CD14-positive monocyte (primary cell): ENCODE measurements at regions not wholly inside any gene's neighbourhood (a gene's known extent, or its start where the extent isn't known, plus 50 kb on each side); places are given as distances from the start of the nearest gene placed in this dataset.
"Not testable (repeated sequence)": the region's sequence is repeated elsewhere in the genome, so short reads cannot be mapped to it uniquely, and the experiment has no call there.

Source experiments
- DNase-seq, 3 donors: peaks; one replicate each; pipeline ENCODE4 v3.0.0-alpha.2; 2011 to 2022
- H2AFZ ChIP-seq: 2 replicates; pipeline ENCODE4 v1.6.0; 2012; ENCODE audit warnings: mild to moderate bottlenecking, low read depth, low read length, inconsistent platforms; ENCODE audit not compliant: insufficient read depth, poor library complexity, severe bottlenecking
- H3K27ac ChIP-seq, 2 donors: 1 replicate in 1 of 2; 2 replicates in 1 of 2; pipeline ENCODE4 v1.5.1; 2012 to 2013; ENCODE audit warnings: low read length in 2 of 2, control low read depth in 1 of 2, inconsistent platforms in 1 of 2, low read depth in 1 of 2, mild to moderate bottlenecking in 1 of 2
- H3K27me3 ChIP-seq, 2 donors: one replicate each; pipeline versions ENCODE4 v1.6.0 to v1.6.1; 2011 to 2013; ENCODE audit warnings: low read length in 2 of 2; ENCODE audit not compliant: control insufficient read depth in 2 of 2, insufficient read depth in 2 of 2
- H3K36me3 ChIP-seq, 2 donors: replicated peaks in 1 of 2; 1 replicate in 1 of 2; 2 replicates in 1 of 2; pipeline versions ENCODE4 v1.5.1 to v1.6.1; 2012 to 2013; ENCODE audit warnings: low read length in 2 of 2, control low read depth in 1 of 2, inconsistent platforms in 1 of 2, mild to moderate bottlenecking in 1 of 2; ENCODE audit not compliant: insufficient read depth in 2 of 2, control insufficient read depth in 1 of 2
- H3K4me1 ChIP-seq, 2 donors: 1 replicate in 1 of 2; 2 replicates in 1 of 2; pipeline versions ENCODE4 v1.5.1 to v1.6.1; 2012 to 2013; ENCODE audit warnings: low read length in 2 of 2, control low read depth in 1 of 2, inconsistent platforms in 1 of 2, mild to moderate bottlenecking in 1 of 2, moderate library complexity in 1 of 2; ENCODE audit not compliant: insufficient read depth in 2 of 2, control insufficient read depth in 1 of 2
- H3K4me2 ChIP-seq: replicated peaks from 2 replicates; pipeline ENCODE3; 2012; ENCODE audit warnings: low read length, moderate library complexity, mild to moderate bottlenecking; ENCODE audit not compliant: poor library complexity, severe bottlenecking; ENCODE audit errors: extremely low read depth
- H3K4me3 ChIP-seq, 3 experiments: fragments of 200-600 bp in 1 of 3; sonication (generic) in 1 of 3; replicated peaks in 1 of 3; 1 replicate in 2 of 3; 2 replicates in 1 of 3; pipeline ENCODE4 v1.5.1; 2011 to 2013; ENCODE audit warnings: low read length in 3 of 3, mild to moderate bottlenecking in 3 of 3, control low read depth in 2 of 3, low read depth in 2 of 3, inconsistent platforms in 1 of 3, moderate library complexity in 1 of 3
- H3K79me2 ChIP-seq: 2 replicates; pipeline ENCODE4 v1.6.0; 2012; ENCODE audit warnings: mild to moderate bottlenecking, control low read depth, inconsistent platforms, low read length, moderate library complexity; ENCODE audit not compliant: insufficient read depth
- H3K9ac ChIP-seq: 2 replicates; pipeline ENCODE4 v1.6.0; 2017; ENCODE audit warnings: low read length, mild to moderate bottlenecking; ENCODE audit not compliant: insufficient read depth, poor library complexity, severe bottlenecking
- H3K9me3 ChIP-seq, 2 donors: replicated peaks in 1 of 2; 1 replicate in 1 of 2; 2 replicates in 1 of 2; pipeline versions ENCODE4 v1.5.1 to v1.6.1; 2012 to 2013; ENCODE audit warnings: low read length in 2 of 2, control low read depth in 1 of 2; ENCODE audit not compliant: control insufficient read depth in 1 of 2, insufficient read depth in 1 of 2
- H4K20me1 ChIP-seq: 2 replicates; pipeline ENCODE4 v1.6.0; 2012; ENCODE audit warnings: mild to moderate bottlenecking, low read length, control low read depth, moderate library complexity; ENCODE audit not compliant: insufficient read depth
- H3K27ac Mint-ChIP-seq, 7 donors: one replicate each; pipeline ENCODE4 v1.8.0; 2020; ENCODE audit warnings: mild to moderate bottlenecking in 7 of 7, mixed read lengths in 7 of 7, moderate library complexity in 6 of 7, inconsistent platforms in 2 of 7
- H3K27me3 Mint-ChIP-seq, 3 donors: one replicate each; pipeline ENCODE4 v1.8.0; 2021 to 2022; ENCODE audit warnings: low read depth in 3 of 3, mild to moderate bottlenecking in 3 of 3, mixed read lengths in 3 of 3, moderate library complexity in 3 of 3, inconsistent platforms in 1 of 3
- H3K36me3 Mint-ChIP-seq, 2 donors: one replicate each; pipeline ENCODE4 v1.8.0; 2020; ENCODE audit warnings: mixed read lengths in 2 of 2, inconsistent platforms in 1 of 2, mild to moderate bottlenecking in 1 of 2
- H3K4me1 Mint-ChIP-seq: one replicate; pipeline ENCODE4 v1.8.0; 2020; ENCODE audit warnings: mild to moderate bottlenecking, mixed read lengths
- H3K4me3 Mint-ChIP-seq, 2 donors: one replicate each; pipeline ENCODE4 v1.8.0; 2020; ENCODE audit warnings: mild to moderate bottlenecking in 2 of 2, mixed read lengths in 2 of 2, moderate library complexity in 1 of 2
- H3K9me3 Mint-ChIP-seq, 7 donors: one replicate each; pipeline ENCODE4 v1.8.0; 2020 to 2022; ENCODE audit warnings: mixed read lengths in 7 of 7, mild to moderate bottlenecking in 6 of 7, moderate library complexity in 6 of 7, inconsistent platforms in 2 of 7
- CTCF ChIP-seq: fragments of 200-600 bp; IDR thresholded peaks from one replicate; pipeline ENCODE4 v1.8.0; 2022; ENCODE audit warnings: antibody characterized with exemption, mild to moderate bottlenecking
- WGBS: methylation state at CpG from one replicate; pipeline ENCODE4 v1.1.5; 2013; ENCODE audit warnings: missing lambda C conversion rate; ENCODE audit not compliant: insufficient coverage; 5-methylcytosine and 5-hydroxymethylcytosine counted together
- intact Hi-C, 2 donors: fragments of 100-400 bp; cut with micrococcal nuclease; formaldehyde crosslinking; loops; one replicate each; pipeline versions ENCODE4 v1.15.0 to v1.15.1; 2023

- no peaks in the 10 kb centered on the region for H3K36me3 Mint-ChIP-seq
- no peak overlapping the region for H3K4me2 ChIP-seq
- H4K20me1 ChIP-seq: no peaks in the 10 kb centered on the region
- DNase-seq: no peak
- H2AFZ ChIP-seq: no peak overlapping the region
- no peak overlapping the region for H3K4me3 ChIP-seq
- H3K9ac ChIP-seq: no peak overlapping the region
- intact Hi-C loops: no loop called here
- H3K4me1 Mint-ChIP-seq: no peaks in the 10 kb centered on the region
- H3K79me2 ChIP-seq: no peaks in the 10 kb centered on the region
- no peaks in the 10 kb centered on the region for H3K27me3 Mint-ChIP-seq
- H3K36me3 ChIP-seq: no peaks in the 10 kb centered on the region
- H3K27me3 ChIP-seq: no peaks in the 10 kb centered on the region
- H3K9me3 Mint-ChIP-seq: peaks cover 1 to 12% (median 6%) of the 10 kb centered on the region in 7 donors
- no peak overlapping the region for H3K27ac ChIP-seq
- TF ChIP-seq CTCF: no peak
- H3K4me1 ChIP-seq: no peaks in the 10 kb centered on the region
- 85% methylated on average over 4 of the region's 7 CpGs for WGBS
- H3K27ac Mint-ChIP-seq: no peak overlapping the region
- H3K9me3 ChIP-seq: peaks cover 0 to 4% of the 10 kb centered on the region in 2 donors
- H3K4me3 Mint-ChIP-seq: no peak overlapping the region
These were observed 55.2 kb upstream of the TUSC1 start for GRCh38 chr9:25733336-25733982.

GRCh38 chr9:25731895-25732794 is 53.9 kb upstream of the TUSC1 start:
- H3K9me3 ChIP-seq, H3K27me3 ChIP-seq, H3K36me3 ChIP-seq, H3K4me1 Mint-ChIP-seq, H3K27ac ChIP-seq, H3K36me3 Mint-ChIP-seq, H3K27me3 Mint-ChIP-seq, intact Hi-C loops, H3K79me2 ChIP-seq, H3K4me2 ChIP-seq, DNase-seq, H3K4me1 ChIP-seq, H3K4me3 Mint-ChIP-seq, H3K4me3 ChIP-seq, H4K20me1 ChIP-seq, H2AFZ ChIP-seq, H3K9ac ChIP-seq, H3K27ac Mint-ChIP-seq: not testable (repeated sequence)
- WGBS: 87% methylated on average over 16 of the region's 19 CpGs
- peaks cover 1 to 15% (median 8%) of the 10 kb centered on the region in 7 donors for H3K9me3 Mint-ChIP-seq
